PC-9 (cell line): ENCODE measurements at regions not wholly inside any gene's neighbourhood (a gene's known extent, or its start where the extent isn't known, plus 50 kb on each side); places are given as distances from the start of the nearest gene placed in this dataset.

Source experiments
- BruUV-seq: library from RNA; stranded (reverse); fragments of 400-500 nt; replicated peaks from 2 replicates; lab custom pipeline; 2021; lab: Mats Ljungman, UMichigan
- CTCF ChIA-PET: fragments of 300-600 bp; sonication (Branson Sonifier 250); formaldehyde crosslinking; loops from one replicate; lab custom pipeline; 2022; ENCODE audit warnings: antibody characterized with exemption; lab: Charles Lee
- POLR2A ChIA-PET: fragments of 300-600 bp; sonication (Branson Sonifier 250); formaldehyde crosslinking; loops from one replicate; lab custom pipeline; 2022; ENCODE audit warnings: antibody characterized with exemption; ENCODE audit not compliant: unreplicated experiment; lab: Charles Lee
- DNase-seq, 2 experiments: peaks; one replicate each; pipeline versions ENCODE4 v3.0.0 to v3.0.0-alpha.2; 2015 to 2022; ENCODE audit warnings: mixed read lengths in 1 of 2
- H2AFZ ChIP-seq: fragments of 200-600 bp; sonication (generic); 2 replicates; pipeline ENCODE4 v1.8.1; 2017; ENCODE audit warnings: antibody characterized with exemption
- H3F3A ChIP-seq: fragments of 200-600 bp; sonication (generic); 2 replicates; pipeline ENCODE4 v1.8.1; 2017; ENCODE audit warnings: antibody characterized with exemption, mild to moderate bottlenecking, low read depth; ENCODE audit not compliant: insufficient read depth
- H3K27ac ChIP-seq: fragments of 200-600 bp; sonication (generic); 2 replicates; pipeline ENCODE4 v1.6.1; 2016; ENCODE audit warnings: mixed run types
- H3K27me3 ChIP-seq: fragments of 200-600 bp; sonication (generic); 2 replicates; pipeline ENCODE4 v1.6.1; 2016; ENCODE audit warnings: low read depth, mixed run types; ENCODE audit not compliant: insufficient read depth
- H3K36me3 ChIP-seq: fragments of 200-600 bp; sonication (generic); 2 replicates; pipeline ENCODE4 v1.6.1; 2016; ENCODE audit warnings: low read depth, mixed run types
- H3K4me1 ChIP-seq: fragments of 200-600 bp; sonication (generic); replicated peaks from 2 replicates; pipeline ENCODE4 v1.6.1; 2016; ENCODE audit warnings: mixed run types; ENCODE audit not compliant: insufficient read depth
- H3K4me2 ChIP-seq: fragments of 200-600 bp; sonication (generic); 2 replicates; pipeline ENCODE4 v1.6.1; 2017; ENCODE audit warnings: mixed run types
- H3K4me3 ChIP-seq: fragments of 200-600 bp; sonication (generic); 2 replicates; pipeline ENCODE4 v1.6.1; 2016; ENCODE audit warnings: mixed run types
- H3K79me2 ChIP-seq: fragments of 200-600 bp; sonication (generic); 2 replicates; pipeline ENCODE4 v1.6.1; 2017; ENCODE audit warnings: low read depth, mixed run types
- H3K9me2 ChIP-seq: fragments of 200-600 bp; sonication (generic); 2 replicates; pipeline ENCODE4 v1.8.1; 2017; ENCODE audit warnings: mild to moderate bottlenecking; ENCODE audit not compliant: insufficient read depth
- H3K9me3 ChIP-seq: fragments of 200-600 bp; sonication (generic); 2 replicates; pipeline ENCODE4 v1.8.1; 2016; ENCODE audit warnings: low read depth; ENCODE audit not compliant: insufficient read depth
- H4K20me1 ChIP-seq: fragments of 200-600 bp; sonication (generic); 2 replicates; pipeline ENCODE4 v1.8.1; 2017; ENCODE audit not compliant: insufficient read depth
- EZH2 ChIP-seq: fragments of 200-600 bp; sonication (generic); IDR thresholded peaks from 2 replicates; pipeline ENCODE4 v1.8.0; 2017; ENCODE audit warnings: antibody characterized with exemption, low read depth
- intact Hi-C: fragments of 100-400 bp; cut with micrococcal nuclease; formaldehyde crosslinking; loops from one replicate; pipeline ENCODE4 v1.10.0; 2022; ENCODE audit not compliant: unreplicated experiment
- TF ChIP-seq, protein P1 (sequence below): fragments of 200-600 bp; sonication (generic); conservative IDR thresholded peaks from 2 replicates; pipeline ENCODE4 v1.6.1; 2017; ENCODE audit warnings: mixed run types, antibody characterized with exemption, mild to moderate bottlenecking, moderate library complexity

- H3F3A ChIP-seq, result no peaks in the 10 kb centered on the region
- no peaks in the 10 kb centered on the region for H3K9me2 ChIP-seq
- CTCF ChIA-PET, result no interaction called here
- no peak overlapping the region for H3K4me2 ChIP-seq
- no peaks in the 10 kb centered on the region for H3K36me3 ChIP-seq
- H3K27me3 ChIP-seq, result peaks cover 80% of the 10 kb centered on the region
- TF ChIP-seq, protein P1, sequence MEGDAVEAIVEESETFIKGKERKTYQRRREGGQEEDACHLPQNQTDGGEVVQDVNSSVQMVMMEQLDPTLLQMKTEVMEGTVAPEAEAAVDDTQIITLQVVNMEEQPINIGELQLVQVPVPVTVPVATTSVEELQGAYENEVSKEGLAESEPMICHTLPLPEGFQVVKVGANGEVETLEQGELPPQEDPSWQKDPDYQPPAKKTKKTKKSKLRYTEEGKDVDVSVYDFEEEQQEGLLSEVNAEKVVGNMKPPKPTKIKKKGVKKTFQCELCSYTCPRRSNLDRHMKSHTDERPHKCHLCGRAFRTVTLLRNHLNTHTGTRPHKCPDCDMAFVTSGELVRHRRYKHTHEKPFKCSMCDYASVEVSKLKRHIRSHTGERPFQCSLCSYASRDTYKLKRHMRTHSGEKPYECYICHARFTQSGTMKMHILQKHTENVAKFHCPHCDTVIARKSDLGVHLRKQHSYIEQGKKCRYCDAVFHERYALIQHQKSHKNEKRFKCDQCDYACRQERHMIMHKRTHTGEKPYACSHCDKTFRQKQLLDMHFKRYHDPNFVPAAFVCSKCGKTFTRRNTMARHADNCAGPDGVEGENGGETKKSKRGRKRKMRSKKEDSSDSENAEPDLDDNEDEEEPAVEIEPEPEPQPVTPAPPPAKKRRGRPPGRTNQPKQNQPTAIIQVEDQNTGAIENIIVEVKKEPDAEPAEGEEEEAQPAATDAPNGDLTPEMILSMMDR, result no peak
- TF ChIP-seq EZH2, result no peak
- no peaks in the 10 kb centered on the region for H3K4me1 ChIP-seq
- intact Hi-C loops, result no loop called here
- H3K4me3 ChIP-seq, result no peak overlapping the region
- no peaks in the 10 kb centered on the region for H4K20me1 ChIP-seq
- POLR2A ChIA-PET, result no interaction called here
- H2AFZ ChIP-seq, result no peak overlapping the region
- H3K27ac ChIP-seq, result no peak overlapping the region
- DNase-seq, result no peak
- H3K9me3 ChIP-seq, result no peaks in the 10 kb centered on the region
- H3K79me2 ChIP-seq, result no peaks in the 10 kb centered on the region
- no TSS peak for BruUV-seq
Measured at GRCh38 chr4:3643518-3644433, 111.6 kb upstream of the LRPAP1 start.

GRCh38 chr4:3642806-3643517, 110.7 kb upstream of the LRPAP1 start:
- H3K9me3 ChIP-seq, result no peaks in the 10 kb centered on the region
- TF ChIP-seq, protein P1, result no peak
- no peak for TF ChIP-seq EZH2
- H2AFZ ChIP-seq, result no peak overlapping the region
- no peak overlapping the region for H3K27ac ChIP-seq
- intact Hi-C loops, result no loop called here
- H3K9me2 ChIP-seq, result no peaks in the 10 kb centered on the region
- DNase-seq, result no peak
- H3K79me2 ChIP-seq, result no peaks in the 10 kb centered on the region
- no peaks in the 10 kb centered on the region for H3K4me1 ChIP-seq
- peaks cover 80% of the 10 kb centered on the region for H3K27me3 ChIP-seq
- H3K36me3 ChIP-seq, result no peaks in the 10 kb centered on the region
- POLR2A ChIA-PET, result no interaction called here
- no peak overlapping the region for H3K4me3 ChIP-seq
- H3K4me2 ChIP-seq, result no peak overlapping the region
- CTCF ChIA-PET, result no interaction called here
- no TSS peak for BruUV-seq
- H3F3A ChIP-seq, result no peaks in the 10 kb centered on the region
- H4K20me1 ChIP-seq, result no peaks in the 10 kb centered on the region

DNA sequence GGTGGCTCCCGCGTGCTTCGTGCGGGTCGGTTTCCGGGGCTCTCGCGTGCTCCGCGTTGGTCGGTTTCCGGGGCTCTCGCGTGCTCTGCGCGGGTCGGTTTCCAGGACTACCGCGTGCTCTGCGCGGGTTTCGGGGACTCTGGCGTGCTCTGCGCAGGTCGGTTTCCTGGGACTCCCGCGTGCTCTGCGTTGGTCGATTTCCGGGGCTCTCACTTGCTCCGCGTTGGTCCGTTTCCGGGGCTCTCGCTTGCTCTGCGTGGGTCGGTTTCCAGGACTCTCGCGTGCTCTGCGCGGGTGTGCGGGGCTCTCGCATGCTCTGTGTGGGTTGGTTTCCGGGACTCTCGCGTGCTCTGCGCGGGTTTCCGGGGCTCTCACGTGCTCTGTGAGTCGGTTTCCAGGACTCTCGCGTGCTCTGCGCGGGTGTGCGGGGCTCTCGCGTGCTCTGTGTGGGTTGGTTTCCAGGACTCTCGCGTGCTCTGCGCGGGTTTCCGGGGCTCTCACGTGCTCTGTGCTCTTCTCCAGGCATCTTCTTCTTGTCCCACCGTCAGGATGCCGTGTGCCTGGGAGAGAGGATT, 109.9 kb upstream of the LRPAP1 start:
- Histone ChIP-seq H3K4me3 (no peak overlapping the region), H3K9me3 (no peaks in the 10 kb centered on the region), H3K36me3 (no peaks in the 10 kb centered on the region), H3F3A (no peaks in the 10 kb centered on the region), H2AFZ (no peak overlapping the region), H3K4me2 (no peak overlapping the region), H3K9me2 (no peaks in the 10 kb centered on the region), H3K79me2 (no peaks in the 10 kb centered on the region), H3K27me3 (peaks cover 80% of the 10 kb centered on the region), H3K4me1 (no peaks in the 10 kb centered on the region), H4K20me1 (no peaks in the 10 kb centered on the region), H3K27ac (no peak overlapping the region)
- TF ChIP-seq, protein P1, result no peak
- no peak for TF ChIP-seq EZH2
- no TSS peak for BruUV-seq
- ChIA-PET CTCF (no interaction called here), POLR2A (no interaction called here)
- intact Hi-C loops, result no loop called here
- DNase-seq, result no peak
